ENCODE measurements at regions not wholly inside any gene's neighbourhood (a gene's known extent, or its start where the extent isn't known, plus 50 kb on each side); places are given as distances from the start of the nearest gene placed in this dataset.
"Not testable (repeated sequence)": the region's sequence is repeated elsewhere in the genome, so short reads cannot be mapped to it uniquely, and the experiment has no call there.

DNA sequence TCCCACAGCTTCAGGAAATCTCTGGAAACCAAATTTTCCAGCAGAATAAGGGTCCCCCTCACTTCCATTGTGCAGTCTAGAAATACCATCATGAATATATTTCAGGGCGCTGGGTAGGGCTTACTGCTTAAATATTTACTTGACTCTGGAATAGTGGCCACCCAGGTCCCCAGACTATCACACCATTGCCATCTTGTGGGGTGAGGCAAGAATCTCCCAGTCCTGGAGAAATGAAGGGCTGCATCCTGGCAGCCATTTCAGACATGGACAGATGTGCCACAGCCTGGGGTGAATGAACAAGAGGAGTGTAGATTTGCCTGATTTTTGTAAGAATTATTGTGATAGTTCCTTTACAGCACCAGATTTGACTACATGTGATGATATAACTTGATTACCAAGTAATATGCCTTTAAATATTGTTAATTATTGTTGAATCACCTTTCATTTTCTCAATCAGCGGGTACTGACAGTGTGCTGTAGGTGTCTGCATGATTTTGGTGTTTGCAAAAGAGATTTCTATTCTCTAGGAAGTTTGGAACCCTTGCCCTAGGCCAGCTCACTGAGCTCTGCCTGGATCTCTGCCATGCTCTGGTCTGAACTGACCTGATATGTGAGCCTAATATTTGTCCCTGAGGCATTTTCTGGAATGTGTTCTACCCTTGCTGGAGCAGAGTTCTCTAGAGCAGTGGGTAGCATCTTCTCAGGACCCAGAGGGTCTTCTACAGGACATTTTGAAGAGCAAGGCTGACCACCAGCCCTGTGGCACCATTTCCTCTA is 183.4 kb downstream of the KIT start:
- Mint-ChIP-seq H3K36me3 (no peaks in the 10 kb centered on the region), H3K27ac (no peak overlapping the region), H3K4me1 (peaks cover 0 to 5% (median 0%) of the 10 kb centered on the region in 3 donors), H3K27me3 (peaks cover 0 to 2% of the 10 kb centered on the region in 2 donors), H3K4me3 (no peak overlapping the region), H3K9me3 (peaks cover 0 to 5% (median 0%) of the 10 kb centered on the region in 5 donors)
- Histone ChIP-seq H3K4me1 (ENCODE audit: insufficient read depth, low read length) (no peaks in the 10 kb centered on the region), H3K36me3 (ENCODE audit: insufficient read depth, low read length) (no peaks in the 10 kb centered on the region), H3K4me3 (ENCODE audit: low read length) (no peak overlapping the region), H3K9me3 (ENCODE audit: low read length) (no peaks in the 10 kb centered on the region), H3K27ac (ENCODE audit: low read depth, low read length) (no peak overlapping the region), H3K27me3 (ENCODE audit: insufficient read depth, low read length, poor library complexity, severe bottlenecking) (no peaks in the 10 kb centered on the region)
- POLR2A ChIA-PET, result no interaction called here
- no peak for DNase-seq
- CTCF ChIA-PET, result no interaction called here

- Histone ChIP-seq H3K36me3 (ENCODE audit: insufficient read depth, low read length) (no peaks in the 10 kb centered on the region), H3K4me1 (ENCODE audit: insufficient read depth, low read length) (no peaks in the 10 kb centered on the region), H3K27ac (ENCODE audit: low read depth, low read length) (no peak overlapping the region), H3K9me3 (ENCODE audit: low read length) (no peaks in the 10 kb centered on the region), H3K4me3 (ENCODE audit: low read length) (no peak overlapping the region), H3K27me3 (ENCODE audit: insufficient read depth, low read length, poor library complexity, severe bottlenecking) (no peaks in the 10 kb centered on the region)
- H3K27ac Mint-ChIP-seq, result peak overlapping the region in 2 of 8 donors; percentile 30 to 35
- DNase-seq, result no peak
- H3K4me3 Mint-ChIP-seq, result no peak overlapping the region
- peaks cover 0 to 2% of the 10 kb centered on the region in 2 donors for H3K27me3 Mint-ChIP-seq
- H3K36me3 Mint-ChIP-seq, result no peaks in the 10 kb centered on the region
- H3K4me1 Mint-ChIP-seq, result peaks cover 0 to 5% (median 0%) of the 10 kb centered on the region in 3 donors
- ChIA-PET POLR2A (no interaction called here), CTCF (no interaction called here)
- peaks cover 0 to 5% (median 0%) of the 10 kb centered on the region in 5 donors for H3K9me3 Mint-ChIP-seq
These were observed 182.7 kb downstream of the KIT start for GRCh38 chr4:54840430-54840829.

DNA sequence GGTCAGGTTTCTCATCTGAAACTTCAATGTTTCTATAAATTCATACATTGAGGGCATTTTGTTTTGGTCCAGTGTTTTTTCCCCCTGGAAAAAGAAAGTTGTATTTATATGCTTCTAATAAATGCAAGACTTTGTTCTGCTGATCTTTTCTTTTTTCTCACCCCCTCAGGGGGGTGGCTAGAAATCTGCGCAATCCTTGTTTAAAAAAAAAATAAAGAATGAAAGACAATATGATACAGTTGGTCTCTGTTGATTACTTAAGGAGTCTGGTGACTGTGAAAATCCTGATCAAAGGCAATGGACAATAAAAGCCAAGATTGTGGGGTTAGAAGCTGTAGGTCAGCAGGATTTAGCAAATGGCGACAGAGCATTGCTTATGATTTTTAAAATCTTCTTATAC is 180.5 kb downstream of the KIT start:
- no peaks in the 10 kb centered on the region for H3K36me3 ChIP-seq (ENCODE audit: insufficient read depth, low read length)
- no peak for DNase-seq
- ChIA-PET CTCF (no interaction called here), POLR2A (no interaction called here)
- Mint-ChIP-seq H3K27ac (no peak overlapping the region), H3K4me1 (peaks cover 0 to 5% (median 0%) of the 10 kb centered on the region in 3 donors), H3K27me3 (peaks cover 0 to 2% of the 10 kb centered on the region in 2 donors), H3K36me3 (no peaks in the 10 kb centered on the region), H3K4me3 (no peak overlapping the region), H3K9me3 (peaks cover 0 to 5% (median 0%) of the 10 kb centered on the region in 5 donors)
- H3K9me3 ChIP-seq (ENCODE audit: low read length), result no peaks in the 10 kb centered on the region
- no peaks in the 10 kb centered on the region for H3K4me1 ChIP-seq (ENCODE audit: insufficient read depth, low read length)
- no peak overlapping the region for H3K4me3 ChIP-seq (ENCODE audit: low read length)
- H3K27ac ChIP-seq (ENCODE audit: low read depth, low read length), result no peak overlapping the region
- H3K27me3 ChIP-seq (ENCODE audit: insufficient read depth, low read length, poor library complexity, severe bottlenecking), result no peaks in the 10 kb centered on the region

- CTCF ChIA-PET, result no interaction called here
- DNase-seq, result no peak
These were observed 179.9 kb downstream of the KIT start for GRCh38 chr4:54837576-54838140.

DNA sequence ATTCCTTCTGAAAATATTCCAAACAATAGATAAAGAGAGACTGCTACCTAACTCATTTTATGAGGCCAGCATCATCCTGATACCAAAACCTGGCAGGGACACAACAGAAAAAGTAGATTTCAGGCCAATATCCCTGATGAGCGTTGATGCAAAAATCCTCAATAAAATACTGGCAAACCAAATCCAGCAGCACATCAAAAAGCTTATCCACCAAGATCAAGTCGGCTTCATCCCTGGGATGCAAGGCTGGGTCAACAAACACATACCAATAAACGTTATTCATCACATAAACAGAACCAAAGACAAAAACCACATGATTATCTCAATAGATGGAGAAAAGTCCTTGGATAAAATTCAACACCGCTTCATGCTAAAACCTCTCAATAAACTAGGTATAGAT is 170.6 kb downstream of the KIT start:
- H3K36me3 Mint-ChIP-seq, CTCF ChIA-PET: not testable (repeated sequence)

More at GRCh38 chr4:54837576-54838140, 179.9 kb downstream of the KIT start:
- H3K4me1 Mint-ChIP-seq, result peaks cover 0 to 5% (median 0%) of the 10 kb centered on the region in 3 donors
- POLR2A ChIA-PET, result no interaction called here
- H3K27ac Mint-ChIP-seq, result no peak overlapping the region
- H3K27ac ChIP-seq (ENCODE audit: low read depth, low read length), result no peak overlapping the region
- no peaks in the 10 kb centered on the region for H3K27me3 ChIP-seq (ENCODE audit: insufficient read depth, low read length, poor library complexity, severe bottlenecking)
- peaks cover 0 to 5% (median 0%) of the 10 kb centered on the region in 5 donors for H3K9me3 Mint-ChIP-seq
- H3K9me3 ChIP-seq (ENCODE audit: low read length), result no peaks in the 10 kb centered on the region
- H3K36me3 Mint-ChIP-seq, result no peaks in the 10 kb centered on the region
- no peaks in the 10 kb centered on the region for H3K4me1 ChIP-seq (ENCODE audit: insufficient read depth, low read length)
- no peaks in the 10 kb centered on the region for H3K36me3 ChIP-seq (ENCODE audit: insufficient read depth, low read length)
- H3K27me3 Mint-ChIP-seq, result peaks cover 0 to 2% of the 10 kb centered on the region in 2 donors
- H3K4me3 Mint-ChIP-seq, result no peak overlapping the region
- H3K4me3 ChIP-seq (ENCODE audit: low read length), result no peak overlapping the region

GRCh38 chr4:54823616-54824015 is 165.9 kb downstream of the KIT start:
- H3K4me1 Mint-ChIP-seq, result peaks cover 0 to 10% (median 5%) of the 10 kb centered on the region in 3 donors
- ChIA-PET CTCF (no interaction called here), POLR2A (no interaction called here)
- H3K9me3 Mint-ChIP-seq, result peaks cover 0 to 12% (median 6%) of the 10 kb centered on the region in 5 donors
- H3K36me3 Mint-ChIP-seq, result peaks cover 0 to 8% (median 0%) of the 10 kb centered on the region in 3 donors
- Histone ChIP-seq H3K4me3 (ENCODE audit: low read length) (no peak overlapping the region), H3K27ac (ENCODE audit: low read depth, low read length) (no peak overlapping the region), H3K27me3 (ENCODE audit: insufficient read depth, low read length, poor library complexity, severe bottlenecking) (no peaks in the 10 kb centered on the region), H3K36me3 (ENCODE audit: insufficient read depth, low read length) (no peaks in the 10 kb centered on the region), H3K4me1 (ENCODE audit: insufficient read depth, low read length) (no peaks in the 10 kb centered on the region), H3K9me3 (ENCODE audit: low read length) (no peaks in the 10 kb centered on the region)
- no peak overlapping the region for H3K4me3 Mint-ChIP-seq
- H3K27me3 Mint-ChIP-seq, result peaks cover 0 to 7% of the 10 kb centered on the region in 2 donors
- no peak overlapping the region for H3K27ac Mint-ChIP-seq
- no peak for DNase-seq

More for the DNA sequence above, 170.6 kb downstream of the KIT start:
- H3K4me1 Mint-ChIP-seq; H3K36me3 ChIP-seq (ENCODE audit: insufficient read depth, low read length); H3K4me1 ChIP-seq (ENCODE audit: insufficient read depth, low read length); H3K27me3 Mint-ChIP-seq; H3K4me3 ChIP-seq (ENCODE audit: low read length); DNase-seq; H3K27me3 ChIP-seq (ENCODE audit: insufficient read depth, low read length, poor library complexity, severe bottlenecking); H3K9me3 ChIP-seq (ENCODE audit: low read length); H3K27ac Mint-ChIP-seq; H3K27ac ChIP-seq (ENCODE audit: low read depth, low read length); H3K4me3 Mint-ChIP-seq; POLR2A ChIA-PET: not testable (repeated sequence)
- peaks cover 3 to 20% (median 9%) of the 10 kb centered on the region in 5 donors for H3K9me3 Mint-ChIP-seq

DNA sequence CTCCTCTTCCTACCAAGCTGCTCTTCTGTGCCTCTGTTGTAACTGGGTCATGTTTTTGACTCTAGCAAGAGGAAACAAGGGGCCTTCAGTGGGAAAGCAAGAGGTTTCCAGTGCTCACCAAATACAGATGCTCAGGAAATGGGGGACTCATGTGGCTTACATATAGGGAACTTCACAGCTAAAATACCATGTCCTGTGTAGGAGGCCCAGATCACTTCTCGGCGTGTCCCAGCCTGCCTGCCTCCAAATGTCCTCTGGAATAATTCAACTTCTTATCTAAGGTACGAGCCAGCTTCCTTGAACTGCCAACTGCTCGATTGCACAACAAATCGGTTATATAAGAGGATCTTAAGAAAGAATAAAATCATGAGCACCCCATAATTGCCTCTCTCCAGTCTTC is 161.3 kb downstream of the KIT start:
- H3K4me1 Mint-ChIP-seq, result peaks cover 0 to 10% (median 7%) of the 10 kb centered on the region in 3 donors
- no peak overlapping the region for H3K27ac ChIP-seq (ENCODE audit: low read depth, low read length)
- H3K9me3 Mint-ChIP-seq, result peaks cover 0 to 4% (median 0%) of the 10 kb centered on the region in 5 donors
- H3K27me3 Mint-ChIP-seq, result no peaks in the 10 kb centered on the region
- H3K36me3 Mint-ChIP-seq, result peaks cover 0 to 4% (median 0%) of the 10 kb centered on the region in 3 donors
- POLR2A ChIA-PET, result no interaction called here
- H3K27me3 ChIP-seq (ENCODE audit: insufficient read depth, low read length, poor library complexity, severe bottlenecking), result no peaks in the 10 kb centered on the region
- CTCF ChIA-PET, result no interaction called here
- peak overlapping the region in 1 of 8 donors; percentile 54 for H3K27ac Mint-ChIP-seq
- no peaks in the 10 kb centered on the region for H3K36me3 ChIP-seq (ENCODE audit: insufficient read depth, low read length)
- no peak for DNase-seq
- no peak overlapping the region for H3K4me3 ChIP-seq (ENCODE audit: low read length)
- no peaks in the 10 kb centered on the region for H3K4me1 ChIP-seq (ENCODE audit: insufficient read depth, low read length)
- H3K4me3 Mint-ChIP-seq, result no peak overlapping the region
- H3K9me3 ChIP-seq (ENCODE audit: low read length), result no peaks in the 10 kb centered on the region

- Histone ChIP-seq H3K27ac (ENCODE audit: low read depth, low read length) (no peak overlapping the region), H3K4me1 (ENCODE audit: insufficient read depth, low read length) (no peaks in the 10 kb centered on the region), H3K9me3 (ENCODE audit: low read length) (no peaks in the 10 kb centered on the region), H3K4me3 (ENCODE audit: low read length) (no peak overlapping the region), H3K36me3 (ENCODE audit: insufficient read depth, low read length) (no peaks in the 10 kb centered on the region), H3K27me3 (ENCODE audit: insufficient read depth, low read length, poor library complexity, severe bottlenecking) (no peaks in the 10 kb centered on the region)
- H3K4me3 Mint-ChIP-seq, result no peak overlapping the region
- H3K27ac Mint-ChIP-seq, result peak overlapping the region in 1 of 8 donors; percentile 59
- ChIA-PET CTCF (no interaction called here), POLR2A (no interaction called here)
- peaks cover 0 to 4% (median 0%) of the 10 kb centered on the region in 5 donors for H3K9me3 Mint-ChIP-seq
- H3K36me3 Mint-ChIP-seq, result peaks cover 0 to 4% (median 0%) of the 10 kb centered on the region in 3 donors
- no peak for DNase-seq
- peaks cover 0 to 10% (median 7%) of the 10 kb centered on the region in 3 donors for H3K4me1 Mint-ChIP-seq
- no peaks in the 10 kb centered on the region for H3K27me3 Mint-ChIP-seq
These were observed 160.7 kb downstream of the KIT start for GRCh38 chr4:54818481-54818880.
